ENCODE measurements at regions not wholly inside any gene's neighbourhood (a gene's known extent, or its start where the extent isn't known, plus 50 kb on each side); places are given as distances from the start of the nearest gene placed in this dataset.

GRCh38 chr2:66994654-66995053, 402.5 kb upstream of the ETAA1 start:
- H3K27ac ChIP-seq (ENCODE audit: low read depth, low read length) = no peak overlapping the region
- TF ChIP-seq EZH2phosphoT487 (IDR thresholded peaks at IDR 0.05; ENCODE audit: borderline replicate concordance, low read length) (no peak), CTCF (IDR thresholded peaks at IDR 0.05; ENCODE audit: low read depth, low read length, poor library complexity, severe bottlenecking) (no peak)
- H3K4me1 ChIP-seq (ENCODE audit: control insufficient read depth, low read length) = no peaks in the 10 kb centered on the region
- no peak overlapping the region for H3K4me3 ChIP-seq (ENCODE audit: low read length)
- no peaks in the 10 kb centered on the region for H3K27me3 ChIP-seq (ENCODE audit: control insufficient read depth, low read length)
- no peaks in the 10 kb centered on the region for H3K79me2 ChIP-seq (ENCODE audit: control insufficient read depth, low read length)
- H3K36me3 ChIP-seq (ENCODE audit: control insufficient read depth, low read length) = no peaks in the 10 kb centered on the region
- H3F3A ChIP-seq (ENCODE audit: control insufficient read depth, insufficient read depth) = no peaks in the 10 kb centered on the region
- no peaks in the 10 kb centered on the region; the same call in 1 of the 2 replicates for H3K9me3 ChIP-seq (ENCODE audit: control insufficient read depth, insufficient read depth, low read length)
- H4K20me1 ChIP-seq (ENCODE audit: control insufficient read depth, insufficient read depth, low read depth, low read length) = no peaks in the 10 kb centered on the region
- H3K4me2 ChIP-seq (ENCODE audit: low read length) = no peak overlapping the region
- no peaks in the 10 kb centered on the region for H3K9me2 ChIP-seq (replicated peaks; ENCODE audit: control insufficient read depth, low read length)

GRCh38 chr2:66995636-66996035, 401.5 kb upstream of the ETAA1 start:
- Histone ChIP-seq H3K27ac (ENCODE audit: low read depth, low read length) (no peak overlapping the region), H3F3A (ENCODE audit: control insufficient read depth, insufficient read depth) (no peaks in the 10 kb centered on the region), H3K9me3 (ENCODE audit: control insufficient read depth, insufficient read depth, low read length) (no peaks in the 10 kb centered on the region; the same call in 1 of the 2 replicates), H3K4me2 (ENCODE audit: low read length) (no peak overlapping the region), H3K79me2 (ENCODE audit: control insufficient read depth, low read length) (no peaks in the 10 kb centered on the region), H3K9me2 (replicated peaks; ENCODE audit: control insufficient read depth, low read length) (no peaks in the 10 kb centered on the region), H3K4me1 (ENCODE audit: control insufficient read depth, low read length) (no peaks in the 10 kb centered on the region), H3K36me3 (ENCODE audit: control insufficient read depth, low read length) (no peaks in the 10 kb centered on the region), H4K20me1 (ENCODE audit: control insufficient read depth, insufficient read depth, low read depth, low read length) (no peaks in the 10 kb centered on the region), H3K27me3 (ENCODE audit: control insufficient read depth, low read length) (no peaks in the 10 kb centered on the region), H3K4me3 (ENCODE audit: low read length) (no peak overlapping the region)
- TF ChIP-seq CTCF (IDR thresholded peaks at IDR 0.05; ENCODE audit: low read depth, low read length, poor library complexity, severe bottlenecking) = no peak
- no peak for TF ChIP-seq EZH2phosphoT487 (IDR thresholded peaks at IDR 0.05; ENCODE audit: borderline replicate concordance, low read length)

GRCh38 chr2:67002618-67003371, 394.3 kb upstream of the ETAA1 start:
- H3K4me3 ChIP-seq (ENCODE audit: low read length) = no peak overlapping the region
- TF ChIP-seq EZH2phosphoT487 (IDR thresholded peaks at IDR 0.05; ENCODE audit: borderline replicate concordance, low read length) (no peak), CTCF (IDR thresholded peaks at IDR 0.05; ENCODE audit: low read depth, low read length, poor library complexity, severe bottlenecking) (no peak)

More at GRCh38 chr2:67002618-67003371, 394.3 kb upstream of the ETAA1 start:
- Histone ChIP-seq H3K9me3 (ENCODE audit: control insufficient read depth, insufficient read depth, low read length) (no peaks in the 10 kb centered on the region; the same call in 1 of the 2 replicates), H3K36me3 (ENCODE audit: control insufficient read depth, low read length) (no peaks in the 10 kb centered on the region), H3K79me2 (ENCODE audit: control insufficient read depth, low read length) (no peaks in the 10 kb centered on the region), H3K4me1 (ENCODE audit: control insufficient read depth, low read length) (no peaks in the 10 kb centered on the region), H3K4me2 (ENCODE audit: low read length) (no peak overlapping the region), H3K27ac (ENCODE audit: low read depth, low read length) (no peak overlapping the region), H3K27me3 (ENCODE audit: control insufficient read depth, low read length) (no peaks in the 10 kb centered on the region), H3F3A (ENCODE audit: control insufficient read depth, insufficient read depth) (no peaks in the 10 kb centered on the region), H3K9me2 (replicated peaks; ENCODE audit: control insufficient read depth, low read length) (no peaks in the 10 kb centered on the region), H4K20me1 (ENCODE audit: control insufficient read depth, insufficient read depth, low read depth, low read length) (no peaks in the 10 kb centered on the region)
